ENCODE measurements at regions not wholly inside any gene's neighbourhood (a gene's known extent, or its start where the extent isn't known, plus 50 kb on each side); places are given as distances from the start of the nearest gene placed in this dataset.

GRCh38 chr14:99032759-99033158 is 239.2 kb downstream of the BCL11B start:
- TF ChIP-seq CTCF (IDR thresholded peaks at IDR 0.05; ENCODE audit: insufficient read depth, low read depth, low read length) (no peak), EZH2 (IDR thresholded peaks at IDR 0.05; ENCODE audit: insufficient read depth, low read length) (no peak)

All from astrocyte (in vitro differentiated cells and primary cell).